Right lobe of liver (tissue), 6 donors: ENCODE measurements at regions not wholly inside any gene's neighbourhood (a gene's known extent, or its start where the extent isn't known, plus 50 kb on each side); places are given as distances from the start of the nearest gene placed in this dataset.

Source experiments
- ATAC-seq, 4 donors: fragments of 200-7000 bp; cut with Tn5 transposase; one replicate each; pipeline ENCODE4 v1.9.1; 2020; ENCODE audit warnings: mild to moderate bottlenecking in 4 of 4, moderate library complexity in 4 of 4
- DNase-seq, 3 donors: peaks; one replicate each; pipeline ENCODE4 v3.0.0-alpha.2; 2020
- H3K27ac ChIP-seq, 3 donors: fragments of 200-600 bp; one replicate each; pipeline ENCODE4 v1.8.0; 2022
- H3K27me3 ChIP-seq, 2 donors: fragments of 200-600 bp; one replicate each; pipeline ENCODE4 v1.8.0; 2022
- H3K36me3 ChIP-seq, 4 donors: fragments of 200-600 bp; sonication (generic) in 1 of 4; one replicate each; pipeline versions ENCODE4 v1.5.1 to v1.8.0; 2017 to 2022; ENCODE audit warnings: control low read depth in 1 of 4
- H3K4me1 ChIP-seq, 4 donors: fragments of 200-600 bp; sonication (generic) in 1 of 4; one replicate each; pipeline versions ENCODE4 v1.5.1 to v1.8.0; 2017 to 2022; ENCODE audit warnings: control low read depth in 1 of 4
- H3K4me3 ChIP-seq, 3 donors: fragments of 200-600 bp; one replicate each; pipeline ENCODE4 v1.8.0; 2022
- H3K9me3 ChIP-seq, 4 donors: fragments of 200-600 bp; sonication (generic) in 1 of 4; one replicate each; pipeline versions ENCODE4 v1.5.1 to v1.8.0; 2017 to 2022; ENCODE audit warnings: control low read depth in 1 of 4
- POLR2A ChIP-seq: fragments of 450-650 bp; IDR thresholded peaks from one replicate; pipeline ENCODE4 v1.6.1; 2017; ENCODE audit warnings: antibody characterized with exemption, mild to moderate bottlenecking
- WGBS: methylation state at CpG from one replicate; pipeline ENCODE4 v1.1.6; 2018; ENCODE audit warnings: low coverage, low lambda C conversion rate; ENCODE audit not compliant: insufficient coverage; ENCODE audit errors: missing lambda C conversion rate; 5-methylcytosine and 5-hydroxymethylcytosine counted together
- intact Hi-C, 2 donors: fragments of 100-400 bp; cut with DNase I; formaldehyde crosslinking; loops; one replicate each; pipeline versions ENCODE4 v1.11.2 to v1.14.1; 2022
- TF ChIP-seq, protein P1 (sequence below), 4 donors: fragments of 200-600 bp in 3 of 4; fragments of 450-650 bp in 1 of 4; IDR thresholded peaks; one replicate each; pipeline versions ENCODE4 v1.5.1 to v1.8.0; 2016 to 2022; ENCODE audit warnings: antibody characterized with exemption in 4 of 4, mild to moderate bottlenecking in 2 of 4
- donor health status: DM: no; HTN: yes; CAD: no.
- donor health status: DM: no; HTN: no; CAD: no.
- donor health status: DM: no; HTN: no; CAD: no.
- donor health status: DM: no; HTN: yes; CAD: no.
- donor health status: DM: no; HTN: yes; CAD: no.

DNA sequence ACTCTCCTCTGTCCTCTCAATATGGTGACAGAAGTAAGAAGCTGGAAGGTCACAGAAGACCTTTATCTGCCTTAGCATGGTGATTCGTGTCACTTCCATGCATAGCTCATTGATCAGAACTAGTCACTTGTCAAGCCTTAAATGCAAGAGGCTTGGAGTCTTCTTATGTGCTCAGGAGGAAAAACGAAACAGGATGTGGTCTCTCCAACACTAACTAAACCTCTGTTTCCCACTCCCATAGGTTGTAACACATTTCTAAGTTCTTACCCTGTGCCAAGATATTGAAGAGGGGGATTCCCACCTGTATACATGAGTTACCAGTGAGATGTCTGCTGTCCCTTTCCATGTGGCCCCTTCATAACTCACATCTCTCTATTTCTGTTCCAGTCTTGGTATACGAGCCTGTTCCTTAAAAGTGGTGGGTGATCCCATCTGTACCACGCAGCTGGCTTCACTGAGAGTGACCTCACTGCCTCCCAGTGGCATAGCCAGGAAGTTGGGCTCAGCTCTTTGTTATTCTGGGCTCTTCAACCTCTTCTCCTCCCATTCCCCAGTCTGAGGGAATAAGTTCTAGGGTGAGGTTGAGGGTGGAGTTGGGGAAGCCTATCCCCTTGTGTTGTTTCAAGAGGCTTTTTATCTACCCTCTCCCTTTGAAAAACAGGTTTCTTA is 203.2 kb upstream of the PPP2R3A start:
- DNase-seq = no peak
- ATAC-seq = no peak
- Histone ChIP-seq H3K9me3 (no peaks in the 10 kb centered on the region), H3K4me1 (no peaks in the 10 kb centered on the region), H3K27ac (no peak overlapping the region), H3K4me3 (no peak overlapping the region), H3K36me3 (no peaks in the 10 kb centered on the region), H3K27me3 (no peaks in the 10 kb centered on the region)
- TF ChIP-seq, protein P1, sequence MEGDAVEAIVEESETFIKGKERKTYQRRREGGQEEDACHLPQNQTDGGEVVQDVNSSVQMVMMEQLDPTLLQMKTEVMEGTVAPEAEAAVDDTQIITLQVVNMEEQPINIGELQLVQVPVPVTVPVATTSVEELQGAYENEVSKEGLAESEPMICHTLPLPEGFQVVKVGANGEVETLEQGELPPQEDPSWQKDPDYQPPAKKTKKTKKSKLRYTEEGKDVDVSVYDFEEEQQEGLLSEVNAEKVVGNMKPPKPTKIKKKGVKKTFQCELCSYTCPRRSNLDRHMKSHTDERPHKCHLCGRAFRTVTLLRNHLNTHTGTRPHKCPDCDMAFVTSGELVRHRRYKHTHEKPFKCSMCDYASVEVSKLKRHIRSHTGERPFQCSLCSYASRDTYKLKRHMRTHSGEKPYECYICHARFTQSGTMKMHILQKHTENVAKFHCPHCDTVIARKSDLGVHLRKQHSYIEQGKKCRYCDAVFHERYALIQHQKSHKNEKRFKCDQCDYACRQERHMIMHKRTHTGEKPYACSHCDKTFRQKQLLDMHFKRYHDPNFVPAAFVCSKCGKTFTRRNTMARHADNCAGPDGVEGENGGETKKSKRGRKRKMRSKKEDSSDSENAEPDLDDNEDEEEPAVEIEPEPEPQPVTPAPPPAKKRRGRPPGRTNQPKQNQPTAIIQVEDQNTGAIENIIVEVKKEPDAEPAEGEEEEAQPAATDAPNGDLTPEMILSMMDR (IDR thresholded peaks at IDR 0.05) = no peak
- TF ChIP-seq POLR2A = no peak
- intact Hi-C loops = no loop called here
- 20% methylated on average over 4 of the region's 4 CpGs for WGBS

DNA sequence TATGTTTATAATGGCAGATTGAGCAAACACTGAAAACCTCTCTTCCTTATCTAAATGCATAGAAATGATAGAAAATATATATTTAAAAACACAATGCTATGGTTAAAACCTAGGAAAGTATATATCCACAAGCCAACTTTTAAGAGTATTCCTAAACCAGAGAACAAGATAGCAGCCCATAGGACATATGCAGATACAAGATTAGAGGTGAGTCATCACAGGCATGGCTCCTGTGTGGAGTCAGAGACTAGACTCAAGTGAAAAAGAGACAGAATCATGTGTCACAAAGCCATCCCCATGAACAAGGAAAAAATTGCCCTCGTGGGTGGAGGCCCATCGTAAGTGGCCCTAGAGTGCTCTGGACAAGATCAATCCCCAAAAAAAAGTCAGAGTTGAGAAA is 199.4 kb upstream of the PPP2R3A start:
- H3K9me3 ChIP-seq = no peaks in the 10 kb centered on the region
- no peak for TF ChIP-seq POLR2A
- TF ChIP-seq, protein P1 (IDR thresholded peaks at IDR 0.05) = no peak
- ATAC-seq = no peak
- intact Hi-C loops = no loop called here
- no peak overlapping the region for H3K4me3 ChIP-seq
- no peaks in the 10 kb centered on the region for H3K4me1 ChIP-seq
- H3K36me3 ChIP-seq = no peaks in the 10 kb centered on the region
- no peak for DNase-seq
- WGBS = 67% methylated on average over 2 of the region's 2 CpGs
- H3K27ac ChIP-seq = no peak overlapping the region
- H3K27me3 ChIP-seq = no peaks in the 10 kb centered on the region

DNA sequence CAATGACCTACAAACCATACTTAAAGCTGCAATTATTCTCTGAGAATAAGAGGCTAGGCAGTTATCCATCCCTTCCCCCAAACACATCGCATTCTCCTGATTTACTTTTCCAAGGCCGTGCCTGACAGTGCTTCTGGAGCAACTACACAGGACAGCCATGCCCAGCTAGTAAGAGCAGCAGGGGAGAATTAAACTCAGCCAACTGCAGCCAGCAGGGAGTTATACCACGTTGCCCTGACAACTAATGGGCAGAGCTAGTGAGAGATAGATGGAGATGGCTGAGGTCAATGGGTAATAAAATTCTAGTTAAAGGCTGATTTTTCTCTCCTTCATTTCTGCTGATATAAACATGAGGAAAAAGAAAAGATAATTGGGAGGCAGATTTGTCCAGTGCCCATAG is 193.8 kb upstream of the PPP2R3A start:
- no peak for TF ChIP-seq POLR2A
- TF ChIP-seq, protein P1 (IDR thresholded peaks at IDR 0.05) = no peak
- 53% methylated on average over 3 of the region's 3 CpGs for WGBS

DNA sequence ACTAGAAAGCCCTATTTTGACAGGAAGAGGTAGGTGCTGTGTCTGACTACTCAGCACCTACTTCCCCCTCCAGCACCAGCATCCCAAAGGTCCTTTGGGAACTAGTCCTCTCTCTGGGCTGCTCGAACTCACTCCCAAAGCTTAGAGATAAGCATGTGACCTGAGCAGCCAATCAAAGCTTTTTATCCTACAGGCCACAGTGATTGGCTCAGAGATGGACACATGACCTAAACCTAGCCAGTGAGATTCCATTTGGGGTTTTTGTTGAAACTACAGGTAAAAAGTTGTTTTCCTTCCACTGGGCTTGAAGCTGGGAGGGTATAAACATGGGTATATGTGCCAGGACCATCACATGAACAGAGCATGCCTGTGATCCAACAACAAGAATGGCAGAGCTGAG is 186.5 kb upstream of the PPP2R3A start:
- intact Hi-C loops = no loop called here

More for the DNA sequence above, 193.8 kb upstream of the PPP2R3A start:
- Histone ChIP-seq H3K9me3 (no peaks in the 10 kb centered on the region), H3K36me3 (no peaks in the 10 kb centered on the region), H3K27ac (no peak overlapping the region), H3K4me3 (no peak overlapping the region), H3K27me3 (no peaks in the 10 kb centered on the region), H3K4me1 (no peaks in the 10 kb centered on the region)
- intact Hi-C loops = no loop called here
- ATAC-seq (no peak), DNase-seq (no peak)

More for the DNA sequence above, 186.5 kb upstream of the PPP2R3A start:
- no peak overlapping the region for H3K27ac ChIP-seq
- TF ChIP-seq, protein P1 (IDR thresholded peaks at IDR 0.05) = no peak
- no peak for TF ChIP-seq POLR2A
- H3K4me3 ChIP-seq = no peak overlapping the region
- H3K27me3 ChIP-seq = no peaks in the 10 kb centered on the region
- DNase-seq (no peak), ATAC-seq (no peak)
- WGBS = no CpG with 5 or more reads among the region's 1 CpG
- H3K9me3 ChIP-seq = no peaks in the 10 kb centered on the region
- H3K36me3 ChIP-seq = no peaks in the 10 kb centered on the region
- no peaks in the 10 kb centered on the region for H3K4me1 ChIP-seq
